H9 (cell line): ENCODE measurements at regions not wholly inside any gene's neighbourhood (a gene's known extent, or its start where the extent isn't known, plus 50 kb on each side); places are given as distances from the start of the nearest gene placed in this dataset.

Experiments used
- DNase-seq: peaks from one replicate; pipeline ENCODE4 v3.0.0-alpha.2; 2017
- H2AFZ ChIP-seq: one replicate; pipeline ENCODE4 v1.6.1; 2013; ENCODE audit warnings: mild to moderate bottlenecking, low read length, control low read depth, moderate library complexity
- H2AK5ac ChIP-seq: 2 replicates; pipeline ENCODE4 v1.6.1; 2013; ENCODE audit warnings: low read length, control low read depth, mixed read lengths; ENCODE audit not compliant: insufficient read length
- H2BK120ac ChIP-seq: one replicate; pipeline ENCODE4 v1.6.1; 2013; ENCODE audit warnings: low read depth, mild to moderate bottlenecking, low read length, control low read depth, inconsistent platforms; ENCODE audit not compliant: poor library complexity, severe bottlenecking
- H2BK12ac ChIP-seq: 2 replicates; pipeline ENCODE4 v1.6.1; 2013; ENCODE audit warnings: low read length, control low read depth, mixed read lengths, low read depth; ENCODE audit not compliant: insufficient read length
- H2BK15ac ChIP-seq: 2 replicates; pipeline ENCODE4 v1.6.1; 2013; ENCODE audit warnings: low read depth, low read length, control low read depth
- H2BK20ac ChIP-seq: one replicate; pipeline ENCODE4 v1.6.1; 2013; ENCODE audit warnings: low read depth, mild to moderate bottlenecking, low read length, control low read depth, inconsistent platforms; ENCODE audit not compliant: poor library complexity, severe bottlenecking
- H2BK5ac ChIP-seq: 2 replicates; pipeline ENCODE4 v1.6.1; 2013; ENCODE audit warnings: low read length, control low read depth, mixed read lengths; ENCODE audit not compliant: insufficient read length
- H3K14ac ChIP-seq: 2 replicates; pipeline ENCODE4 v1.6.1; 2013; ENCODE audit warnings: low read length, control low read depth; ENCODE audit not compliant: insufficient read depth
- H3K18ac ChIP-seq: 2 replicates; pipeline ENCODE4 v1.6.1; 2013; ENCODE audit warnings: low read depth, mild to moderate bottlenecking, mixed read lengths, low read length, control low read depth; ENCODE audit not compliant: insufficient read length
- H3K23ac ChIP-seq: 2 replicates; pipeline ENCODE4 v1.6.1; 2013; ENCODE audit warnings: low read length, control low read depth, mixed read lengths, low read depth; ENCODE audit not compliant: insufficient read length
- H3K23me2 ChIP-seq: 2 replicates; pipeline ENCODE4 v1.6.1; 2013; ENCODE audit warnings: low read depth, mild to moderate bottlenecking, mixed read lengths, low read length, control low read depth; ENCODE audit not compliant: insufficient read length, poor library complexity, severe bottlenecking
- H3K27ac ChIP-seq: 2 replicates; pipeline ENCODE4 v1.5.1; 2013; ENCODE audit warnings: low read length, control low read depth, mixed read lengths, low read depth; ENCODE audit not compliant: insufficient read length
- H3K27me3 ChIP-seq: 2 replicates; pipeline ENCODE4 v1.6.1; 2013; ENCODE audit warnings: low read length, control low read depth, inconsistent platforms; ENCODE audit not compliant: insufficient read depth
- H3K4ac ChIP-seq: 2 replicates; pipeline ENCODE4 v1.6.1; 2013; ENCODE audit warnings: low read depth, mild to moderate bottlenecking, control low read depth, inconsistent platforms, low read length, moderate library complexity
- H3K4me1 ChIP-seq: 2 replicates; pipeline ENCODE4 v1.6.1; 2013; ENCODE audit warnings: low read length, control low read depth, inconsistent platforms; ENCODE audit not compliant: insufficient read depth
- H3K4me2 ChIP-seq: 2 replicates; pipeline ENCODE4 v1.6.1; 2013; ENCODE audit warnings: low read length, control low read depth, mixed read lengths; ENCODE audit not compliant: insufficient read length, insufficient read depth
- H3K56ac ChIP-seq: 2 replicates; pipeline ENCODE4 v1.6.1; 2013; ENCODE audit warnings: low read depth, mild to moderate bottlenecking, mixed read lengths, low read length, control low read depth; ENCODE audit not compliant: insufficient read length
- H3K79me1 ChIP-seq: 2 replicates; pipeline ENCODE4 v1.6.1; 2013; ENCODE audit warnings: low read depth, mild to moderate bottlenecking, moderate library complexity, low read length, control low read depth, inconsistent platforms; ENCODE audit not compliant: insufficient read depth, poor library complexity, severe bottlenecking
- H3K79me2 ChIP-seq: 2 replicates; pipeline ENCODE4 v1.6.1; 2013; ENCODE audit warnings: low read length, control low read depth, inconsistent platforms; ENCODE audit not compliant: insufficient read depth
- H3K9ac ChIP-seq: 2 replicates; pipeline ENCODE4 v1.6.1; 2013; ENCODE audit warnings: low read length, control low read depth, mixed read lengths; ENCODE audit not compliant: insufficient read length; ENCODE audit errors: extremely low read depth
- H3K9me3 ChIP-seq: one replicate; pipeline ENCODE4 v1.6.1; 2013; ENCODE audit warnings: low read depth, low read length, inconsistent platforms; ENCODE audit not compliant: control insufficient read depth
- H3T11ph ChIP-seq: one replicate; pipeline ENCODE4 v1.6.1; 2013; ENCODE audit warnings: mild to moderate bottlenecking, low read length, control low read depth, inconsistent platforms
- H4K20me1 ChIP-seq: one replicate; pipeline ENCODE4 v1.6.1; 2013; ENCODE audit not compliant: control insufficient read depth, insufficient read length, insufficient read depth
- H4K5ac ChIP-seq: 2 replicates; pipeline ENCODE4 v1.6.1; 2013; ENCODE audit warnings: low read depth, mild to moderate bottlenecking, mixed read lengths, low read length, control low read depth; ENCODE audit not compliant: insufficient read length
- H4K8ac ChIP-seq: replicated peaks from 2 replicates; pipeline ENCODE4 v1.6.1; 2013; ENCODE audit warnings: low read length, control low read depth, mixed read lengths, low read depth; ENCODE audit not compliant: insufficient read length
- H4K91ac ChIP-seq: 2 replicates; pipeline ENCODE4 v1.6.1; 2013; ENCODE audit warnings: low read depth, mild to moderate bottlenecking, moderate library complexity, mixed read lengths, low read length, control low read depth; ENCODE audit not compliant: insufficient read length
- H3K27ac Mint-ChIP-seq, 3 experiments: 2 replicates in 2 of 3; 3 replicates in 1 of 3; pipeline ENCODE4 v1.8.0; 2020 to 2021; ENCODE audit warnings: mixed read lengths in 3 of 3, mild to moderate bottlenecking in 1 of 3, moderate library complexity in 1 of 3
- H3K27me3 Mint-ChIP-seq: 2 replicates; pipeline ENCODE4 v1.8.0; 2021; ENCODE audit warnings: low read depth, mild to moderate bottlenecking, moderate library complexity, mixed read lengths
- H3K36me3 Mint-ChIP-seq, 3 experiments: 2 replicates in 2 of 3; 3 replicates in 1 of 3; pipeline ENCODE4 v1.8.0; 2020 to 2021; ENCODE audit warnings: low read depth in 3 of 3, mixed read lengths in 3 of 3; ENCODE audit not compliant: insufficient read depth in 1 of 3
- H3K4me1 Mint-ChIP-seq, 2 experiments: 2 replicates each; pipeline ENCODE4 v1.8.0; 2020; ENCODE audit warnings: mixed read lengths in 2 of 2
- H3K4me3 Mint-ChIP-seq, 2 experiments: 2 replicates in 1 of 2; 3 replicates in 1 of 2; pipeline ENCODE4 v1.8.0; 2020 to 2021; ENCODE audit warnings: mild to moderate bottlenecking in 2 of 2, mixed read lengths in 2 of 2, moderate library complexity in 1 of 2
- H3K9me3 Mint-ChIP-seq, 2 experiments: 2 replicates in 1 of 2; 3 replicates in 1 of 2; pipeline ENCODE4 v1.8.0; 2020; ENCODE audit warnings: mild to moderate bottlenecking in 2 of 2, mixed read lengths in 2 of 2, moderate library complexity in 1 of 2
- WGBS: extraction: QIAGEN DNeasy Blood & Tissue Kit; methylation state at CpG from one replicate; pipeline ENCODE4 v1.1.7; 2013; ENCODE audit warnings: missing lambda C conversion rate, low lambda C conversion rate, mixed read lengths; ENCODE audit not compliant: insufficient read length; ENCODE audit errors: extremely low coverage; 5-methylcytosine and 5-hydroxymethylcytosine counted together
- TF ChIP-seq, protein P1 (sequence below): fragments of 200-600 bp; sonication (generic); conservative IDR thresholded peaks from 3 replicates; pipeline ENCODE4 v1.8.0; 2021; ENCODE audit warnings: antibody characterized with exemption, mild to moderate bottlenecking

DNA sequence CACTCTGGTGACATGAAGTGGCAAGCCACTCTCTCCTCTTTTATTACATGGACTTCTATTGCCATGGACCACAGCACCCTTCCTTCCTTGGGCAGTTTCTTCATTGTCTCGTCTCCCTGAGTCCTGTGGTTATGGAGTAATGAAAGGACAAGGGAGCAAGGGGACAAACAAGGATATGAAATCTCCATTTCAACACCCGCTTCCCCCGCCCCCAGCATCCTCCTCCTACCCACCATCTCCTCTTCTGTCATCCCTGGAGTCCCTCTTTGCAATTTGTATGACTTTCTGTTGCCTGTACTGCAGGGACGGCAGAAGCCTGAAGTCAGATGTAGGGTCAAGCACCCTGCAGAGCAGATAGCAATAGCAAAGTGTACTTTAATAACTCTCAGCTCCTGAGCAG, 300.7 kb upstream of the CLINT1 start:
- no peak overlapping the region for H4K8ac ChIP-seq
- no peaks in the 10 kb centered on the region for H3K9me3 ChIP-seq
- H2BK15ac ChIP-seq = no peak overlapping the region
- H3K23ac ChIP-seq = no peak overlapping the region
- H3K27me3 ChIP-seq = no peaks in the 10 kb centered on the region
- no peak overlapping the region for H3T11ph ChIP-seq
- no CpG with 5 or more reads among the region's 4 CpGs for WGBS
- Mint-ChIP-seq H3K4me3 (no peak overlapping the region), H3K36me3 (no peaks in the 10 kb centered on the region), H3K27ac (no peak overlapping the region), H3K9me3 (no peaks in the 10 kb centered on the region), H3K27me3 (no peaks in the 10 kb centered on the region), H3K4me1 (peaks cover 5 to 7% of the 10 kb centered on the region in 2 experiments; a peak in 3 of 4 replicates)
- no peak overlapping the region for H3K18ac ChIP-seq
- H2AFZ ChIP-seq = no peak overlapping the region
- no peak overlapping the region for H3K4me2 ChIP-seq
- no peak overlapping the region for H2BK12ac ChIP-seq
- H3K79me1 ChIP-seq = no peaks in the 10 kb centered on the region
- H4K91ac ChIP-seq = no peak overlapping the region
- no peaks in the 10 kb centered on the region for H3K23me2 ChIP-seq
- H2BK5ac ChIP-seq = no peak overlapping the region
- TF ChIP-seq, protein P1, sequence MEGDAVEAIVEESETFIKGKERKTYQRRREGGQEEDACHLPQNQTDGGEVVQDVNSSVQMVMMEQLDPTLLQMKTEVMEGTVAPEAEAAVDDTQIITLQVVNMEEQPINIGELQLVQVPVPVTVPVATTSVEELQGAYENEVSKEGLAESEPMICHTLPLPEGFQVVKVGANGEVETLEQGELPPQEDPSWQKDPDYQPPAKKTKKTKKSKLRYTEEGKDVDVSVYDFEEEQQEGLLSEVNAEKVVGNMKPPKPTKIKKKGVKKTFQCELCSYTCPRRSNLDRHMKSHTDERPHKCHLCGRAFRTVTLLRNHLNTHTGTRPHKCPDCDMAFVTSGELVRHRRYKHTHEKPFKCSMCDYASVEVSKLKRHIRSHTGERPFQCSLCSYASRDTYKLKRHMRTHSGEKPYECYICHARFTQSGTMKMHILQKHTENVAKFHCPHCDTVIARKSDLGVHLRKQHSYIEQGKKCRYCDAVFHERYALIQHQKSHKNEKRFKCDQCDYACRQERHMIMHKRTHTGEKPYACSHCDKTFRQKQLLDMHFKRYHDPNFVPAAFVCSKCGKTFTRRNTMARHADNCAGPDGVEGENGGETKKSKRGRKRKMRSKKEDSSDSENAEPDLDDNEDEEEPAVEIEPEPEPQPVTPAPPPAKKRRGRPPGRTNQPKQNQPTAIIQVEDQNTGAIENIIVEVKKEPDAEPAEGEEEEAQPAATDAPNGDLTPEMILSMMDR = no peak
- H4K5ac ChIP-seq = no peak overlapping the region
- no peak overlapping the region for H2BK120ac ChIP-seq
- no peak overlapping the region for H2AK5ac ChIP-seq
- no peaks in the 10 kb centered on the region for H3K79me2 ChIP-seq
- no peak overlapping the region for H3K56ac ChIP-seq
- no peak overlapping the region for H2BK20ac ChIP-seq
- DNase-seq = no peak
- H3K4ac ChIP-seq = no peak overlapping the region
- no peaks in the 10 kb centered on the region for H3K4me1 ChIP-seq
- no peak overlapping the region for H3K27ac ChIP-seq
- no peak overlapping the region for H3K14ac ChIP-seq
- no peaks in the 10 kb centered on the region for H4K20me1 ChIP-seq
- H3K9ac ChIP-seq = no peak overlapping the region
